Activated naive CD4-positive, alpha-beta T cell treated with anti-CD3 and anti-CD28 coated beads, Interleukin-2, amount 50 U/mL, for 24 hours (primary cell): ENCODE measurements at regions not wholly inside any gene's neighbourhood (a gene's known extent, or its start where the extent isn't known, plus 50 kb on each side); places are given as distances from the start of the nearest gene placed in this dataset.

Source experiments
- H3K27ac Mint-ChIP-seq: one replicate; pipeline ENCODE4 v1.8.0; 2021; ENCODE audit warnings: mild to moderate bottlenecking, mixed read lengths
- H3K27me3 Mint-ChIP-seq: one replicate; pipeline ENCODE4 v1.8.0; 2021; ENCODE audit warnings: mixed read lengths
- H3K36me3 Mint-ChIP-seq: one replicate; pipeline ENCODE4 v1.8.0; 2021; ENCODE audit warnings: mixed read lengths
- H3K4me1 Mint-ChIP-seq: one replicate; pipeline ENCODE4 v1.8.0; 2021; ENCODE audit warnings: mixed read lengths
- H3K4me3 Mint-ChIP-seq: one replicate; pipeline ENCODE4 v1.8.0; 2021; ENCODE audit warnings: mild to moderate bottlenecking, mixed read lengths
- H3K9me3 Mint-ChIP-seq: one replicate; pipeline ENCODE4 v1.8.0; 2021; ENCODE audit warnings: mixed read lengths

DNA sequence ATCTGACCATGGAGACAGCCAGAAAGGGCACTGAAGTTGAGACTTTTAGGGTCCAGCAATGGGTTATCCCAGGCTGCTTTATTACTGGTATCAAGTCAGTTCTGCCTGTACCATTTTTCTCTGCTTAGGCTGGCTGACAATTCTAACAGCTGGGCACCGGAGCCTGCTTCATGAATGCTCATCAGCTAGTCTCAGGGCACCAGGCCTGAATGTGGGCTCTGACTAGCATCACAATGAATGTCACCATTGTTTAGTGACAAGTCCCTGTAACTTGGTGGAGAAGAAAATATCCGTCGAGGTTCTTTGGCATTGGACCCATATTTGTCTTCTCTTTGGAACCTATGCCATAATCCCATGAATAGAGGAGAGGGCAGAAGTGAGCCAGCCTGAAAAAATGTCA lies 692.3 kb upstream of the TSPY4 start:
- H3K27me3 Mint-ChIP-seq, result peaks cover 3% of the 10 kb centered on the region
- H3K36me3 Mint-ChIP-seq, result no peaks in the 10 kb centered on the region
- H3K4me1 Mint-ChIP-seq, result no peaks in the 10 kb centered on the region
- no peak overlapping the region for H3K4me3 Mint-ChIP-seq
- no peak overlapping the region for H3K27ac Mint-ChIP-seq
- H3K9me3 Mint-ChIP-seq, result no peaks in the 10 kb centered on the region

GRCh38 chrY:8652445-8652844 lies 684.8 kb upstream of the TSPY4 start:
- no peak overlapping the region for H3K27ac Mint-ChIP-seq
- H3K27me3 Mint-ChIP-seq, result peaks cover 5% of the 10 kb centered on the region

GRCh38 chrY:8655017-8655416 lies 682.2 kb upstream of the TSPY4 start:
- H3K27ac Mint-ChIP-seq, result no peak overlapping the region
- no peaks in the 10 kb centered on the region for H3K36me3 Mint-ChIP-seq
- H3K4me1 Mint-ChIP-seq, result no peaks in the 10 kb centered on the region
- peaks cover 4% of the 10 kb centered on the region for H3K27me3 Mint-ChIP-seq
- no peak overlapping the region for H3K4me3 Mint-ChIP-seq
- H3K9me3 Mint-ChIP-seq, result no peaks in the 10 kb centered on the region

More at GRCh38 chrY:8652445-8652844, 684.8 kb upstream of the TSPY4 start:
- Mint-ChIP-seq H3K36me3 (no peaks in the 10 kb centered on the region), H3K4me1 (no peaks in the 10 kb centered on the region), H3K9me3 (no peaks in the 10 kb centered on the region), H3K4me3 (no peak overlapping the region)

DNA sequence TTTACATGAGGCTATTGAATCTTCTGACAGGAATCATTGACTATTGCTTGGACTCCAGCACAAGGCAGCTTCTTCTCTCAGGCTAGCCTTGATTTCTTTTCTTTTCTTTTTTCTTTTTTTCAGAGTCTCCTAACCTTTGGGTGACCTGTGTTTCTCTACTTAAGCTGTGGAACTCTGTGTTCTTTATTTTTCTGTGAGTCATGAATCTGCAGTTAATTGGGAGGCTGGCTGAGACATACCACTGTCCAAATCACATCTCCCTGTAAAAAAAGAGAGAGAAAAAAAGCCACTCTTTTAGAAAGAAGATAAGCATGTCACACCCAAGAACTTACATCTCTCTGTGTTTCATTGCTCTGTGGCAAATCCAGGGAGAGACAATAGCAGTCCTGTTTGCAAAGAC lies 681.2 kb upstream of the TSPY4 start:
- Mint-ChIP-seq H3K36me3 (no peaks in the 10 kb centered on the region), H3K4me3 (no peak overlapping the region), H3K27me3 (peaks cover 4% of the 10 kb centered on the region), H3K9me3 (no peaks in the 10 kb centered on the region), H3K4me1 (no peaks in the 10 kb centered on the region), H3K27ac (no peak overlapping the region)

- Mint-ChIP-seq H3K27me3 (peaks cover 4% of the 10 kb centered on the region), H3K4me3 (no peak overlapping the region), H3K9me3 (no peaks in the 10 kb centered on the region), H3K4me1 (no peaks in the 10 kb centered on the region), H3K27ac (no peak overlapping the region), H3K36me3 (no peaks in the 10 kb centered on the region)
Measured at GRCh38 chrY:8656515-8656914, 680.7 kb upstream of the TSPY4 start.

DNA sequence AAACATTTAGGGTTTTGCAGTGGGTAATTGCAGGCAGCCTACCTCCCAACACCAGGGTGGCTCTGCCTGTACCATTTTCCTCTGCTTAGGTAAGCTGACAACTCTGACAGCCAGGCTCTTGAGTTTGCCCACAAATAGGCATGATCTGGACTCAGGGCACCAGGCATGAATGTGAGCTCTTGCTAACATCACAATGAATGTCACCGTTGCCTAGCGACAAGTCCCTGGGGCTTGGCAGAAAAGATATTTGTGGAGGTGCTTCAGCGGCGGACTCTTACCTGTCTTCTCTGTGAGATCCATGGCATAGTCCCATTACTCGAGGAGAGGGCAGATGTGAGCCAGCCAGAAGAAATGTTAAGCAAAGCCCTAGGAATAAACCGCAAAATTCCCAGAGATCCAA lies 677.5 kb upstream of the TSPY4 start:
- H3K4me1 Mint-ChIP-seq, result no peaks in the 10 kb centered on the region
- no peak overlapping the region for H3K4me3 Mint-ChIP-seq
- H3K36me3 Mint-ChIP-seq, result no peaks in the 10 kb centered on the region
- H3K27me3 Mint-ChIP-seq, result peaks cover 4% of the 10 kb centered on the region
- no peaks in the 10 kb centered on the region for H3K9me3 Mint-ChIP-seq
- H3K27ac Mint-ChIP-seq, result no peak overlapping the region

DNA sequence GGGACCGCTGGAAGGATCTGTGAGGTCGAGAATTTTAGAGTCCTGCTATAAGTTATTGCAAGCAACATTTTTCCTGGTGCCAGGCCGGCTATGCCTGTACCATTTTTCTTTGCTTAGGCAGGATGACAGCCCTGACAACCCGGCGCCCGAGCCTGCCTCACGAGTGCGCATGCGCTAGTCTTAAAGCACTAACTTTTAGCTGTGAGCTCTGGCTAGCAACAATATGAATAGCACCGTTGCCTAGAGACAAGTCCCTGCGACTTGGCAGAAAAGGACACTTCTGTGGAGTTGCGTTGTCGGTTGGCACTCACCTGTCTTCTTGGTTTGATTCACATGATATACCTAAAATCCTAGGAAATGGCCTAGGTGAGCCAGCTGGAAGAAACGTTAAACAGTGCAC lies 663.4 kb upstream of the TSPY4 start:
- Mint-ChIP-seq H3K27ac (no peak overlapping the region), H3K4me1 (no peaks in the 10 kb centered on the region), H3K27me3 (peaks cover 2% of the 10 kb centered on the region), H3K36me3 (no peaks in the 10 kb centered on the region), H3K4me3 (no peak overlapping the region), H3K9me3 (no peaks in the 10 kb centered on the region)

GRCh38 chrY:8677336-8677935 lies 659.8 kb upstream of the TSPY4 start:
- H3K27me3 Mint-ChIP-seq, result peaks cover 2% of the 10 kb centered on the region
- no peak overlapping the region for H3K4me3 Mint-ChIP-seq
- no peaks in the 10 kb centered on the region for H3K9me3 Mint-ChIP-seq
- H3K36me3 Mint-ChIP-seq, result no peaks in the 10 kb centered on the region
- H3K27ac Mint-ChIP-seq, result no peak overlapping the region
- H3K4me1 Mint-ChIP-seq, result no peaks in the 10 kb centered on the region

DNA sequence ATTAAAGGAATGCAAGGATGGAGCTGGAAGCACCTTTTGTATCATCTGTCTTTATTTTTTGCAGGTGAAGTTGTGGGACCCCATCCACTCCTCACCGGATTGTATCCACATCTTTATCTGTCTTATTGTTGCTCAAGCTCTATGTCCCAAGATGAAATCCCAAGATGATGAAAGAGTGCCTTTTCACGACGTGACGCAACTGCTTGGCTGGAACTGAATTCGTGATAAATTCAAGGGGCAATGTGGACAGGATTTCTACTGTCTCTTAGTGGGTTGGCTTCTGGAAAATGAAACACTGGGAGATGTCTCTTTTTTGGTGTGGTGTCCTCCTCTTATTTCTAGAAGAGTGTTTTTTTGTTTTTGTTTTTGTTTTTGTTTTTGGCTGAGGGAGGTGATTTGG lies 650.1 kb upstream of the TSPY4 start:
- Mint-ChIP-seq H3K36me3 (no peaks in the 10 kb centered on the region), H3K9me3 (no peaks in the 10 kb centered on the region), H3K27me3 (no peaks in the 10 kb centered on the region), H3K4me3 (no peak overlapping the region), H3K4me1 (no peaks in the 10 kb centered on the region), H3K27ac (no peak overlapping the region)

DNA sequence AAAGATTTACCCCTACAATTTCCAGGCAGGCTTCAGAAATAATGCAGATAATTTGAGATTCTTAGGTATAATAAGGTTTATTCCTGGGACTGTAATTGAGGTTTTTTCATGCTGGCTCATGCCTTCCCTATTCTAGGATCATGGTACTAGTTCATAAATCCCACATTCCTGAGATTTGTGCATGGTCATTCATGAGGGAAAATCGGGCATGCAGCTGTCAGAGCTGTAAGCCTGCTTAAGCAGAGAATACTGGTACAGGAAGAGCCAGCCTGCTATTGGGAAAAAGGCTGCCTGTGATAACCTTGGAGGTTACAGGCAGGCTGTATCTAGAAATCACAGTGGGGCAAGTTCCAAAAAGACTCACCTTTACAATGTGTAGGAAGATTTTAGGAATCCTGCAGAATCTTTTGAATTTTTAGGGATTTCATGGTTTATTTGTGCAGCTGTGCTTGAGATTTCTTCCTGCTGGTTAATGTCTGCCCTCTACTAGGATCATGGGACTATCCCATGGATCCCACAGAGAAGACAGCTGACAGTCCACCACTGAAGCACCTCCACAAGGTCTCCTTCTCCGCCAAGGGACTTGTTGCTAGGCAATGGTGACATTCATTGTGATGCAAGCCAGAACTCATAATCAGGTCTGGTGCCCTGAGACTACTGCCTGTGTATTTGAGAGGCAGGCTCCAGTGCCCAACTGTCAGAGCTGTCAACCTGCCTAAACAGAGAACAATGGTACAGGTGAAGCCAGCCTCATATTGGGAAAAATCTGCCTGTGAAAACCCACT lies 646.2 kb upstream of the TSPY4 start:
- Mint-ChIP-seq H3K4me3 (no peak overlapping the region), H3K27me3 (no peaks in the 10 kb centered on the region), H3K4me1 (no peaks in the 10 kb centered on the region), H3K27ac (no peak overlapping the region), H3K36me3 (no peaks in the 10 kb centered on the region), H3K9me3 (no peaks in the 10 kb centered on the region)

DNA sequence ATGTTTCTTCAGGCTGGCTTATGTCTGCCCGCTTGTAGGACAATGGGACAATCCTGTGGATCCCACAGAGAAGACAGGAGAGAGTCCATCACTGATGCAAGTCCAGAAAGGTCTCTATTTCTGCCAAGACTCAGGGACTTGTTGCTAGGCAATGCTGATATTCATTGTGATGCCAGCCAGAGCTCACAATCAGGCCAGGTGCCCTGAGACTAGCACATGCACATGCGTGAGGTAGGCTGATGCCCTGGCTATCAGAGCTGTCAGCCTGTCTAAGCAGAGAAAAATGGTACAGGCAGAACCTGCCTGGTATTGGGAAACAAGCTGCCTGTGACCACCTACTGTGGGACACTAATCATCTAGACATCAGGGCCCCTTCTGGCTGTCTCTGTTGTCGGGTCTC lies 638.7 kb upstream of the TSPY4 start:
- Mint-ChIP-seq H3K4me1 (no peaks in the 10 kb centered on the region), H3K9me3 (no peaks in the 10 kb centered on the region), H3K4me3 (no peak overlapping the region), H3K27ac (no peak overlapping the region), H3K36me3 (no peaks in the 10 kb centered on the region), H3K27me3 (no peaks in the 10 kb centered on the region)

DNA sequence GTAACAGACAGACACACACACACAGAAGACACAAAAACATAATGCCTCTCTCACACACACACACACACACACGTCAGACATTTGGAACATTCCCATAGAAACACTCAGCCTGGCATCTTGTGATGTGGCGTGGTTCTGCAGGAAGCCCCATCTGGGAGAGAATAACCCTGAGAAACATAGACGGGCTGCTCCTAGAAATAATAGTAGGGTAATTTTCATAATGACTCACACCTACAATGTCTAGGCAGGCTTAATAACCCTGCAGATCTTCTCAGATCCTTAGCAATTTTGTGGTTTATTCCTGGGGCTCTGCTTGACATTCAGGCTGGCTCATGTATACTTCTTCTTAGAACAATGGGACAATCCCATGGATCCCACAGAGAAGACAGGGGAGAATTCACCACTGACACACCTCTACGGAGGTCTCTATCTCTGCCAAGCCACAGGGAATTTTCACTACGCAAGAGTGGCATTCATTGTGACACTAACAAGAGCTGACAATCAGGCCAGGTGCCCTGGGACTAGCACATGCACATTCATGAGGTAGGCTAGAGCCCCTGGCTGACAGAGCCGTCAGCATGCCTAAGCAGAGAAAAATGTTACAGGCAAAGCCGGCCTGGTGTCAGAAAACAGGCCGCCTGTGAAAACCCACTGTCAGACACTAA lies 631.5 kb upstream of the TSPY4 start:
- Mint-ChIP-seq H3K4me1 (no peaks in the 10 kb centered on the region), H3K27me3 (no peaks in the 10 kb centered on the region), H3K27ac (no peak overlapping the region), H3K36me3 (no peaks in the 10 kb centered on the region), H3K4me3 (no peak overlapping the region), H3K9me3 (no peaks in the 10 kb centered on the region)

GRCh38 chrY:8712296-8712695 lies 625.0 kb upstream of the TSPY4 start:
- no peaks in the 10 kb centered on the region for H3K27me3 Mint-ChIP-seq
- no peak overlapping the region for H3K4me3 Mint-ChIP-seq
- H3K9me3 Mint-ChIP-seq, result no peaks in the 10 kb centered on the region
- no peaks in the 10 kb centered on the region for H3K36me3 Mint-ChIP-seq
- H3K27ac Mint-ChIP-seq, result no peak overlapping the region
- no peaks in the 10 kb centered on the region for H3K4me1 Mint-ChIP-seq

DNA sequence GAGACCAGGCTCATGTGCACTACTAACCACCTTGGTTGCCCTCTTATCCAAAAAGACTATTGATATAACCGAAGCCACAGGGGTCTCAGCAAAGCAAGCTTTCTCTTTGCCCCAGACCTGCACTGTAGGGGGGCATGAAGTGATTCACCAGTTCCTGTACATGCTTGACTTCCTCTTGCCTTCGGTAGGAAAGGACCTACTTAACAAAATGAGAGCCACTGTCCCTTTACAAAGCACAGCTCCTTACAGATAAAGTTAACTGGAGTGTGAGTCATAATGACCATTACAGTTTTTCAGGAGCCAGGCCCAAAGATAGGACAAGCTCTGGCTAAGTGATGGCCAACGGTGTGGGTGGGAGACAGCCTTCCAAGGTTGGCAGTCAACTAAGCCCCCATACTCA lies 622.0 kb upstream of the TSPY4 start:
- Mint-ChIP-seq H3K36me3 (no peaks in the 10 kb centered on the region), H3K4me1 (no peaks in the 10 kb centered on the region), H3K9me3 (no peaks in the 10 kb centered on the region), H3K27me3 (no peaks in the 10 kb centered on the region), H3K27ac (no peak overlapping the region), H3K4me3 (no peak overlapping the region)

GRCh38 chrY:8726616-8727015 lies 610.6 kb upstream of the TSPY4 start:
- no peaks in the 10 kb centered on the region for H3K9me3 Mint-ChIP-seq
- H3K27ac Mint-ChIP-seq, result no peak overlapping the region
- H3K4me3 Mint-ChIP-seq, result no peak overlapping the region
- no peaks in the 10 kb centered on the region for H3K36me3 Mint-ChIP-seq
- no peaks in the 10 kb centered on the region for H3K4me1 Mint-ChIP-seq
- H3K27me3 Mint-ChIP-seq, result no peaks in the 10 kb centered on the region

GRCh38 chrY:8729971-8730370 lies 607.3 kb upstream of the TSPY4 start:
- no peaks in the 10 kb centered on the region for H3K27me3 Mint-ChIP-seq
- no peaks in the 10 kb centered on the region for H3K36me3 Mint-ChIP-seq
- no peak overlapping the region for H3K4me3 Mint-ChIP-seq
- H3K4me1 Mint-ChIP-seq, result no peaks in the 10 kb centered on the region
- H3K27ac Mint-ChIP-seq, result no peak overlapping the region
- H3K9me3 Mint-ChIP-seq, result no peaks in the 10 kb centered on the region
